Neural progenitor cell (in vitro differentiated cells): ENCODE measurements at regions not wholly inside any gene's neighbourhood (a gene's known extent, or its start where the extent isn't known, plus 50 kb on each side); places are given as distances from the start of the nearest gene placed in this dataset.

Experiments
- DNase-seq: peaks from one replicate; pipeline ENCODE4 v3.0.0-alpha.2; 2016; ENCODE audit warnings: low spot score
- H2AFZ ChIP-seq: fragments of 200-600 bp; sonication (generic); replicated peaks from 2 replicates; pipeline ENCODE4 v1.6.1; 2016; ENCODE audit warnings: antibody characterized with exemption
- H3F3A ChIP-seq: fragments of 200-600 bp; sonication (generic); 2 replicates; pipeline ENCODE4 v1.6.1; 2016; ENCODE audit warnings: antibody characterized with exemption, low read depth
- H3K27ac ChIP-seq: fragments of 200-600 bp; sonication (generic); 2 replicates; pipeline ENCODE4 v1.5.1; 2016; ENCODE audit warnings: mild to moderate bottlenecking
- H3K27me3 ChIP-seq: fragments of 200-600 bp; sonication (generic); 2 replicates; pipeline ENCODE4 v1.6.1; 2016; ENCODE audit warnings: mild to moderate bottlenecking, moderate library complexity
- H3K36me3 ChIP-seq: fragments of 200-600 bp; sonication (generic); 2 replicates; pipeline ENCODE4 v1.5.1; 2016
- H3K4me1 ChIP-seq: fragments of 200-600 bp; sonication (generic); 2 replicates; pipeline ENCODE4 v1.6.1; 2016; ENCODE audit warnings: mixed run types
- H3K4me2 ChIP-seq: fragments of 200-600 bp; sonication (generic); 2 replicates; pipeline ENCODE4 v1.6.1; 2016
- H3K4me3 ChIP-seq: fragments of 200-600 bp; sonication (generic); 2 replicates; pipeline ENCODE4 v1.5.1; 2016
- H3K79me2 ChIP-seq: fragments of 200-600 bp; sonication (generic); 2 replicates; pipeline ENCODE4 v1.6.1; 2016; ENCODE audit warnings: low read depth
- H3K9ac ChIP-seq: fragments of 200-600 bp; sonication (generic); 2 replicates; pipeline ENCODE4 v1.6.1; 2016
- H3K9me3 ChIP-seq: fragments of 200-600 bp; sonication (generic); 2 replicates; pipeline ENCODE4 v1.5.1; 2016; ENCODE audit warnings: low read depth
- H4K20me1 ChIP-seq: fragments of 200-600 bp; sonication (generic); 2 replicates; pipeline ENCODE4 v1.6.1; 2016; ENCODE audit warnings: low read depth
- H3K27ac Mint-ChIP-seq: 3 replicates; pipeline ENCODE4 v1.8.0; 2021; ENCODE audit warnings: mixed read lengths
- H3K27me3 Mint-ChIP-seq: 2 replicates; pipeline ENCODE4 v1.8.0; 2022; ENCODE audit warnings: low read depth, mild to moderate bottlenecking, inconsistent platforms, moderate library complexity, mixed read lengths; ENCODE audit not compliant: insufficient read depth
- H3K36me3 Mint-ChIP-seq: 3 replicates; pipeline ENCODE4 v1.8.0; 2021; ENCODE audit warnings: mixed read lengths
- H3K4me1 Mint-ChIP-seq: 3 replicates; pipeline ENCODE4 v1.8.0; 2021; ENCODE audit warnings: mixed read lengths
- H3K4me3 Mint-ChIP-seq: 3 replicates; pipeline ENCODE4 v1.8.0; 2021; ENCODE audit warnings: mild to moderate bottlenecking, moderate library complexity, mixed read lengths
- H3K9me3 Mint-ChIP-seq: 3 replicates; pipeline ENCODE4 v1.8.0; 2020; ENCODE audit warnings: mixed read lengths
- EZH2 ChIP-seq: fragments of 200-600 bp; sonication (generic); IDR thresholded peaks from 2 replicates; pipeline ENCODE4 v1.6.1; 2017; ENCODE audit warnings: antibody characterized with exemption, mild to moderate bottlenecking, moderate library complexity
- EZH2phosphoT487 ChIP-seq: fragments of 200-600 bp; sonication (generic); IDR thresholded peaks from 2 replicates; pipeline ENCODE4 v1.6.1; 2017; ENCODE audit warnings: antibody characterized with exemption
- TF ChIP-seq, protein P1 (sequence below): fragments of 200-600 bp; sonication (generic); IDR thresholded peaks from 2 replicates; pipeline ENCODE4 v1.5.1; 2017; ENCODE audit warnings: antibody characterized with exemption, mild to moderate bottlenecking

DNA sequence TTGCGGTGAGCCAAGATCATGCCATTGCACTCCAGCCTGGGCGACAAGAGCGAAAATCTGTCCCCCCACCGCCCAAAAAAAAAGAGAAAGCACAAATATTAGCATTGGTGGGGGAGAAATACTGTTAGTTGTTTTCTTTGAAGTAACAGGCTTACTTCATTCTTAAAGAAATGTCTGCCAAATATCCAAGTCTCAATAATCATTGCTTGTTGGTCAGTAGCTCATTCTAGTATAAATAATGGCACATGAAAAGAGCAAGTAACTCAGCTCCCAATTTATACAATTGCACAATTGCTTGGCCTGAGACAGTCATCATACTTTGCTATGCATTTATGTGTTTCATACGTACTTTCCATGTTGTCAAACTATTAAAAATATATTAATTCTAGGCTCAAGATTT is 499.2 kb upstream of the PLXNA2 start:
- H3K4me1 ChIP-seq: no peaks in the 10 kb centered on the region
- H3K27ac ChIP-seq: no peak overlapping the region
- Mint-ChIP-seq H3K27me3 (no peaks in the 10 kb centered on the region), H3K36me3 (no peaks in the 10 kb centered on the region), H3K9me3 (peaks cover 2% of the 10 kb centered on the region), H3K4me1 (peaks cover 5% of the 10 kb centered on the region), H3K27ac (no peak overlapping the region), H3K4me3 (no peak overlapping the region)
- no peaks in the 10 kb centered on the region for H3F3A ChIP-seq
- TF ChIP-seq EZH2 (no peak), EZH2phosphoT487 (no peak)
- TF ChIP-seq, protein P1, sequence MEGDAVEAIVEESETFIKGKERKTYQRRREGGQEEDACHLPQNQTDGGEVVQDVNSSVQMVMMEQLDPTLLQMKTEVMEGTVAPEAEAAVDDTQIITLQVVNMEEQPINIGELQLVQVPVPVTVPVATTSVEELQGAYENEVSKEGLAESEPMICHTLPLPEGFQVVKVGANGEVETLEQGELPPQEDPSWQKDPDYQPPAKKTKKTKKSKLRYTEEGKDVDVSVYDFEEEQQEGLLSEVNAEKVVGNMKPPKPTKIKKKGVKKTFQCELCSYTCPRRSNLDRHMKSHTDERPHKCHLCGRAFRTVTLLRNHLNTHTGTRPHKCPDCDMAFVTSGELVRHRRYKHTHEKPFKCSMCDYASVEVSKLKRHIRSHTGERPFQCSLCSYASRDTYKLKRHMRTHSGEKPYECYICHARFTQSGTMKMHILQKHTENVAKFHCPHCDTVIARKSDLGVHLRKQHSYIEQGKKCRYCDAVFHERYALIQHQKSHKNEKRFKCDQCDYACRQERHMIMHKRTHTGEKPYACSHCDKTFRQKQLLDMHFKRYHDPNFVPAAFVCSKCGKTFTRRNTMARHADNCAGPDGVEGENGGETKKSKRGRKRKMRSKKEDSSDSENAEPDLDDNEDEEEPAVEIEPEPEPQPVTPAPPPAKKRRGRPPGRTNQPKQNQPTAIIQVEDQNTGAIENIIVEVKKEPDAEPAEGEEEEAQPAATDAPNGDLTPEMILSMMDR: no peak
- no peak overlapping the region for H3K9ac ChIP-seq
- no peaks in the 10 kb centered on the region for H3K36me3 ChIP-seq
- no peak for DNase-seq
- H3K4me2 ChIP-seq: no peak overlapping the region
- H4K20me1 ChIP-seq: no peaks in the 10 kb centered on the region
- no peaks in the 10 kb centered on the region for H3K27me3 ChIP-seq
- H3K4me3 ChIP-seq: no peak overlapping the region
- no peak overlapping the region for H2AFZ ChIP-seq
- no peaks in the 10 kb centered on the region for H3K9me3 ChIP-seq
- H3K79me2 ChIP-seq: no peaks in the 10 kb centered on the region

DNA sequence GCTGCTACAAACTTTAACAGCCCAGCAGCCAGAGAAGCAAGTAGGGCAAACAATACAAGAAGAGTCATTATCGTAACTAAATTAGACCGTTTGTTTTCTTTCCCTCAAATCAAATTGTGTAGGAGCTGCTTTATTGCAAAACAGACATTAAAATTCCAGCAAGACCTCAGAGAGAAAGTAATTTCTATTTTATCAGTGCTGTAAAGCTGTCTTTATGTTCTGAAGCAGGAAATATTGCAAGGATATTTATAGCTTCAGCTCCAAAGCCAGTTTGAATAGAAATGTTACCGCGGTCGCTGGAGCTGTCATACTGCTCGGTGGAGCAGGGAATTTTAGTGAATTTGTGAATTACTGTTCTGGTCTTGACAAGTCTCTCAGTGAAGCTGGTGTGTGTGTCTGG is 503.8 kb upstream of the PLXNA2 start:
- Histone ChIP-seq H3K79me2 (no peaks in the 10 kb centered on the region), H3K4me2 (no peak overlapping the region), H3K4me1 (no peaks in the 10 kb centered on the region), H3F3A (no peaks in the 10 kb centered on the region), H3K4me3 (no peak overlapping the region), H2AFZ (no peak overlapping the region), H3K27me3 (no peaks in the 10 kb centered on the region), H3K9me3 (no peaks in the 10 kb centered on the region), H4K20me1 (no peaks in the 10 kb centered on the region), H3K9ac (no peak overlapping the region), H3K27ac (no peak overlapping the region), H3K36me3 (no peaks in the 10 kb centered on the region)
- TF ChIP-seq EZH2: no peak
- TF ChIP-seq, protein P1: no peak
- TF ChIP-seq EZH2phosphoT487: no peak
- Mint-ChIP-seq H3K4me1 (peaks cover 7% of the 10 kb centered on the region), H3K9me3 (no peaks in the 10 kb centered on the region), H3K27ac (no peak overlapping the region), H3K27me3 (peaks cover 4% of the 10 kb centered on the region), H3K36me3 (no peaks in the 10 kb centered on the region), H3K4me3 (no peak overlapping the region)
- no peak for DNase-seq

DNA sequence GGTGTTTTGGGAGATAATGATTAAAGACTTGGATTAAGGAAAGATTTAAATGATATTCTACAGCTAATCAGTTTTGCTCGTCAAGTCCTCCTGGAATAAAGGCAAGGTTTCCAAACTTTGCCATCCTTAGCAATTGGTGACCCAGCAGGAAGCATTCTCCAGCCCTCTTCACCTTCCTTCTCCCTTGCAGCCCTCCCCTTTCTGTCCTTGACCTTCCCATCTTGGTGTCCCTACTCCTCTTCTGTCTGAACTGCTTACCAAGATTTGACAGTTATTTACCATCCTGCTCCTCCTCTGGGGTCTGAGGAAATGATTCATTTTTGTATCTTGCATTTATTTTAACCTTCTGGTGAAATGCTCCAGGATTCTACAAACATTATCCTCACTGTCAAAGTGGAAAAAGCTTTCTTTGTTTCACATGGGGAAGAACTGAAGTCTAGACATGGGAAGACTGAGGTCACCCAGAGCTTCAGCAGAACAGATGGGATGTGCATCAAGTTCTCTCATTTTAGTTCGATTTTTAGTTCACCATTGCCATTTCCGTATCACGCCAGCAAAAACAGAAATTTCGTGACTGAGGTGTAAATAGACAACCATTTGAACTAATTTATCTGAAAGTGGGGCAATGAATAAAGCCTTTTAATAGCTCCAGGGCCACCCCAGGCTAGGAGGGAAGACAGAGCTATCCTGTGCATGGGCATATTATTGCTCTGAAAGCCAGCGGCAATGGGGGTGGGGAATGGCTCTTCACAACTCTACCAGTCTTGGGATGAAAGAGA is 504.4 kb upstream of the PLXNA2 start:
- H3K9ac ChIP-seq: no peak overlapping the region
- H3K36me3 Mint-ChIP-seq: no peaks in the 10 kb centered on the region
- H3K27me3 ChIP-seq: no peaks in the 10 kb centered on the region
- no peak overlapping the region for H3K27ac Mint-ChIP-seq
- H3K4me2 ChIP-seq: no peak overlapping the region
- H3K27ac ChIP-seq: no peak overlapping the region
- no peaks in the 10 kb centered on the region for H3K9me3 ChIP-seq
- H3K9me3 Mint-ChIP-seq: no peaks in the 10 kb centered on the region
- no peak overlapping the region for H3K4me3 ChIP-seq
- no peaks in the 10 kb centered on the region for H4K20me1 ChIP-seq
- H3K4me1 Mint-ChIP-seq: peaks cover 7% of the 10 kb centered on the region
- H3K27me3 Mint-ChIP-seq: peaks cover 4% of the 10 kb centered on the region
- no peaks in the 10 kb centered on the region for H3K4me1 ChIP-seq
- H3K4me3 Mint-ChIP-seq: no peak overlapping the region
- no peak overlapping the region for H2AFZ ChIP-seq
- no peaks in the 10 kb centered on the region for H3K36me3 ChIP-seq
- H3K79me2 ChIP-seq: no peaks in the 10 kb centered on the region
- no peaks in the 10 kb centered on the region for H3F3A ChIP-seq
- DNase-seq: no peak
- TF ChIP-seq EZH2phosphoT487 (no peak), EZH2 (no peak)
- TF ChIP-seq, protein P1: no peak
